Nephron (organoid): ENCODE measurements at regions not wholly inside any gene's neighbourhood (a gene's known extent, or its start where the extent isn't known, plus 50 kb on each side); places are given as distances from the start of the nearest gene placed in this dataset.
"Not testable (repeated sequence)": the region's sequence is repeated elsewhere in the genome, so short reads cannot be mapped to it uniquely, and the experiment has no call there.

ENCODE experiments used
- H3K27ac Mint-ChIP-seq, 3 experiments: 2 replicates each; pipeline ENCODE4 v1.8.0; 2020; ENCODE audit warnings: mixed read lengths in 3 of 3, mild to moderate bottlenecking in 2 of 3, moderate library complexity in 1 of 3
- H3K27me3 Mint-ChIP-seq: 2 replicates; pipeline ENCODE4 v1.8.0; 2021; ENCODE audit warnings: low read depth, mild to moderate bottlenecking, moderate library complexity, mixed read lengths
- H3K36me3 Mint-ChIP-seq: 2 replicates; pipeline ENCODE4 v1.8.0; 2020; ENCODE audit warnings: low read depth, mixed read lengths
- H3K4me1 Mint-ChIP-seq: 2 replicates; pipeline ENCODE4 v1.8.0; 2020; ENCODE audit warnings: mixed read lengths
- H3K4me3 Mint-ChIP-seq, 3 experiments: 2 replicates each; pipeline ENCODE4 v1.8.0; 2020; ENCODE audit warnings: mild to moderate bottlenecking in 3 of 3, mixed read lengths in 3 of 3, moderate library complexity in 2 of 3
- H3K9me3 Mint-ChIP-seq: 2 replicates; pipeline ENCODE4 v1.8.0; 2020; ENCODE audit warnings: mixed read lengths
- CTCF ChIP-seq, 3 experiments: fragments of 200-600 bp; sonication (generic); IDR thresholded peaks; one replicate each; pipeline ENCODE4 v1.5.0; 2021; ENCODE audit warnings: antibody characterized with exemption in 3 of 3; ENCODE audit not compliant: unreplicated experiment in 3 of 3

GRCh38 chr4:14918336-14918735 is 83.9 kb upstream of the CPEB2 start:
- no peaks in the 10 kb centered on the region for H3K9me3 Mint-ChIP-seq
- no peak overlapping the region for H3K27ac Mint-ChIP-seq
- H3K27me3 Mint-ChIP-seq = no peaks in the 10 kb centered on the region
- no peaks in the 10 kb centered on the region for H3K4me1 Mint-ChIP-seq
- TF ChIP-seq CTCF (IDR thresholded peaks at IDR 0.05; ENCODE audit: unreplicated experiment in 3 of 3) = no peak
- H3K4me3 Mint-ChIP-seq = no peak overlapping the region
- H3K36me3 Mint-ChIP-seq = no peaks in the 10 kb centered on the region

- no peaks in the 10 kb centered on the region for H3K4me1 Mint-ChIP-seq
- no peaks in the 10 kb centered on the region for H3K36me3 Mint-ChIP-seq
- H3K4me3 Mint-ChIP-seq = no peak overlapping the region
- H3K27me3 Mint-ChIP-seq = no peaks in the 10 kb centered on the region
- no peak overlapping the region for H3K27ac Mint-ChIP-seq
- no peaks in the 10 kb centered on the region for H3K9me3 Mint-ChIP-seq
- TF ChIP-seq CTCF (IDR thresholded peaks at IDR 0.05; ENCODE audit: unreplicated experiment in 3 of 3) = no peak
These were observed 82.5 kb upstream of the CPEB2 start for GRCh38 chr4:14919785-14920184.

- Mint-ChIP-seq H3K9me3 (no peaks in the 10 kb centered on the region), H3K36me3 (no peaks in the 10 kb centered on the region), H3K4me3 (no peak overlapping the region), H3K27me3 (no peaks in the 10 kb centered on the region), H3K4me1 (no peaks in the 10 kb centered on the region), H3K27ac (no peak overlapping the region)
- TF ChIP-seq CTCF (IDR thresholded peaks at IDR 0.05; ENCODE audit: unreplicated experiment in 3 of 3) = no peak
These were observed 82.0 kb upstream of the CPEB2 start for GRCh38 chr4:14920237-14920636.

GRCh38 chr4:14920759-14921320 is 81.4 kb upstream of the CPEB2 start:
- Mint-ChIP-seq H3K9me3 (no peaks in the 10 kb centered on the region), H3K4me1 (no peaks in the 10 kb centered on the region), H3K4me3 (no peak overlapping the region), H3K27ac (no peak overlapping the region), H3K27me3 (no peaks in the 10 kb centered on the region), H3K36me3 (no peaks in the 10 kb centered on the region)
- no peak for TF ChIP-seq CTCF (IDR thresholded peaks at IDR 0.05; ENCODE audit: unreplicated experiment in 3 of 3)

GRCh38 chr4:14921781-14922180 is 80.5 kb upstream of the CPEB2 start:
- not testable (repeated sequence) for H3K4me3 Mint-ChIP-seq, H3K36me3 Mint-ChIP-seq, H3K27ac Mint-ChIP-seq, H3K4me1 Mint-ChIP-seq, H3K27me3 Mint-ChIP-seq, H3K9me3 Mint-ChIP-seq

- Mint-ChIP-seq H3K9me3 (no peaks in the 10 kb centered on the region), H3K27ac (no peak overlapping the region), H3K4me1 (no peaks in the 10 kb centered on the region), H3K4me3 (no peak overlapping the region), H3K27me3 (no peaks in the 10 kb centered on the region), H3K36me3 (no peaks in the 10 kb centered on the region)
- no peak for TF ChIP-seq CTCF (IDR thresholded peaks at IDR 0.05; ENCODE audit: unreplicated experiment in 3 of 3)
These were observed 78.0 kb upstream of the CPEB2 start for GRCh38 chr4:14924076-14924811.
